Gastrocnemius medialis (tissue), 4 donors: ENCODE measurements at regions not wholly inside any gene's neighbourhood (a gene's known extent, or its start where the extent isn't known, plus 50 kb on each side); places are given as distances from the start of the nearest gene placed in this dataset.

Experiments used
- CTCF ChIP-seq, 5 experiments: fragments of 450-650 bp in 3 of 5; fragments of 200-600 bp in 2 of 5; sonication (generic) in 2 of 5; IDR thresholded peaks in 4 of 5; conservative IDR thresholded peaks in 1 of 5; 1 replicate in 4 of 5; 2 replicates in 1 of 5; pipeline ENCODE4 v1.5.1; 2016 to 2019; ENCODE audit warnings: antibody characterized with exemption in 5 of 5, mild to moderate bottlenecking in 3 of 5, moderate library complexity in 3 of 5
- POLR2A ChIP-seq, 2 donors: fragments of 450-650 bp; IDR thresholded peaks; one replicate each; pipeline ENCODE4 v1.6.1; 2017; ENCODE audit warnings: antibody characterized with exemption in 2 of 2, mild to moderate bottlenecking in 2 of 2, moderate library complexity in 2 of 2

- TF ChIP-seq POLR2A (IDR thresholded peaks at IDR 0.05) (no peak), CTCF (IDR thresholded peaks at IDR 0.05 in 4 of 5, conservative IDR thresholded peaks at IDR 0.05 in 1 of 5) (no peak)
These were observed 287.9 kb upstream of the FERMT1 start for GRCh38 chr20:6410721-6411120.
